Activated CD8-positive, alpha-beta T cell treated with anti-CD3 and anti-CD28 coated beads for 36 hours (primary cell): ENCODE measurements at regions not wholly inside any gene's neighbourhood (a gene's known extent, or its start where the extent isn't known, plus 50 kb on each side); places are given as distances from the start of the nearest gene placed in this dataset.

Source experiments
- ATAC-seq: fragments of 200-7000 bp; cut with Tn5 transposase; one replicate; pipeline ENCODE4 v1.10.0; 2021; ENCODE audit warnings: mild to moderate bottlenecking, moderate library complexity
- CTCF ChIA-PET: fragments of 350-600 bp; sonication (Branson Sonifier 250); formaldehyde crosslinking; loops from one replicate; lab custom pipeline; 2021; ENCODE audit warnings: antibody characterized with exemption; lab: Charles Lee
- POLR2A ChIA-PET: fragments of 350-600 bp; sonication (Branson Sonifier 250); formaldehyde crosslinking; loops from one replicate; lab custom pipeline; 2021; ENCODE audit warnings: antibody characterized with exemption; lab: Charles Lee
- DNase-seq: peaks from one replicate; pipeline ENCODE4 v3.0.0-alpha.2; 2020
- H3K27ac Mint-ChIP-seq: one replicate; pipeline ENCODE4 v1.8.0; 2021; ENCODE audit warnings: mild to moderate bottlenecking, mixed read lengths
- H3K27me3 Mint-ChIP-seq: one replicate; pipeline ENCODE4 v1.8.0; 2021; ENCODE audit warnings: mixed read lengths
- H3K36me3 Mint-ChIP-seq: one replicate; pipeline ENCODE4 v1.8.0; 2021; ENCODE audit warnings: low read depth, mixed read lengths
- H3K4me1 Mint-ChIP-seq: one replicate; pipeline ENCODE4 v1.8.0; 2021; ENCODE audit warnings: low read depth, mixed read lengths
- H3K4me3 Mint-ChIP-seq: one replicate; pipeline ENCODE4 v1.8.0; 2021; ENCODE audit warnings: mild to moderate bottlenecking, moderate library complexity, mixed read lengths
- H3K9me3 Mint-ChIP-seq: one replicate; pipeline ENCODE4 v1.8.0; 2021; ENCODE audit warnings: mixed read lengths
- intact Hi-C: fragments of 100-400 bp; cut with micrococcal nuclease; formaldehyde crosslinking; loops from one replicate; pipeline ENCODE4 v1.10.0; 2022
- TF ChIP-seq, protein P1 (sequence below): fragments of 200-600 bp; IDR thresholded peaks from one replicate; pipeline ENCODE4 v1.8.0; 2022; ENCODE audit warnings: antibody characterized with exemption, mild to moderate bottlenecking

GRCh38 chr5:38039826-38040225 lies 200.0 kb upstream of the GDNF start:
- DNase-seq (no peak), ATAC-seq (no peak)
- Mint-ChIP-seq H3K9me3 (no peaks in the 10 kb centered on the region), H3K27me3 (no peaks in the 10 kb centered on the region), H3K4me3 (no peak overlapping the region), H3K4me1 (no peaks in the 10 kb centered on the region), H3K27ac (no peak overlapping the region), H3K36me3 (no peaks in the 10 kb centered on the region)
- intact Hi-C loops = no loop called here
- TF ChIP-seq, protein P1, sequence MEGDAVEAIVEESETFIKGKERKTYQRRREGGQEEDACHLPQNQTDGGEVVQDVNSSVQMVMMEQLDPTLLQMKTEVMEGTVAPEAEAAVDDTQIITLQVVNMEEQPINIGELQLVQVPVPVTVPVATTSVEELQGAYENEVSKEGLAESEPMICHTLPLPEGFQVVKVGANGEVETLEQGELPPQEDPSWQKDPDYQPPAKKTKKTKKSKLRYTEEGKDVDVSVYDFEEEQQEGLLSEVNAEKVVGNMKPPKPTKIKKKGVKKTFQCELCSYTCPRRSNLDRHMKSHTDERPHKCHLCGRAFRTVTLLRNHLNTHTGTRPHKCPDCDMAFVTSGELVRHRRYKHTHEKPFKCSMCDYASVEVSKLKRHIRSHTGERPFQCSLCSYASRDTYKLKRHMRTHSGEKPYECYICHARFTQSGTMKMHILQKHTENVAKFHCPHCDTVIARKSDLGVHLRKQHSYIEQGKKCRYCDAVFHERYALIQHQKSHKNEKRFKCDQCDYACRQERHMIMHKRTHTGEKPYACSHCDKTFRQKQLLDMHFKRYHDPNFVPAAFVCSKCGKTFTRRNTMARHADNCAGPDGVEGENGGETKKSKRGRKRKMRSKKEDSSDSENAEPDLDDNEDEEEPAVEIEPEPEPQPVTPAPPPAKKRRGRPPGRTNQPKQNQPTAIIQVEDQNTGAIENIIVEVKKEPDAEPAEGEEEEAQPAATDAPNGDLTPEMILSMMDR = no peak
- CTCF ChIA-PET = no interaction called here
- POLR2A ChIA-PET = no interaction called here

DNA sequence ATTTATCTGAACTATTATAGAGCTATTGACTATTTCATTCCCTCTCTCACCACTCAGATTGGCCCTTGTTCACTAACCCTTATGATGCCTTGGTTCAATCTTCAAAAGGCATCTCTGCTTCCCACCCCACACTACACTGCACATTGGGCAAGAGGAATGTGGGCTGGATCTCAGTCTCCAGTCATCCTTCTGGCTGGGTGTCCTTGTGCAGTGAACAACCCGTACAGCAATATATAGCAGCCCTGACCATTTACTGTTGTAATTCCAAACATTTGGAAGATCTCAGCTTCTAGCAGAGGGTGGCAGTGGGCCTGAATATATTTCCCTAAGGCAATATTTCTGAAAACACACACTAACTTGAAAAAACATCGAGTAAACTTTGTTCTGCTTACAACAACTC lies 199.2 kb upstream of the GDNF start:
- POLR2A ChIA-PET = no interaction called here
- H3K4me1 Mint-ChIP-seq = no peaks in the 10 kb centered on the region
- no peaks in the 10 kb centered on the region for H3K36me3 Mint-ChIP-seq
- DNase-seq = no peak
- no peaks in the 10 kb centered on the region for H3K27me3 Mint-ChIP-seq
- no peak overlapping the region for H3K27ac Mint-ChIP-seq
- no peaks in the 10 kb centered on the region for H3K9me3 Mint-ChIP-seq
- TF ChIP-seq, protein P1 = no peak
- no peak overlapping the region for H3K4me3 Mint-ChIP-seq
- CTCF ChIA-PET = no interaction called here
- intact Hi-C loops = no loop called here
- no peak for ATAC-seq

- ATAC-seq (no peak), DNase-seq (no peak)
- ChIA-PET CTCF (no interaction called here), POLR2A (no interaction called here)
- TF ChIP-seq, protein P1 = no peak
- intact Hi-C loops = no loop called here
- Mint-ChIP-seq H3K27me3 (no peaks in the 10 kb centered on the region), H3K27ac (no peak overlapping the region), H3K4me1 (no peaks in the 10 kb centered on the region), H3K9me3 (no peaks in the 10 kb centered on the region), H3K36me3 (no peaks in the 10 kb centered on the region), H3K4me3 (no peak overlapping the region)
Observed at GRCh38 chr5:38036765-38037164, 196.9 kb upstream of the GDNF start.

DNA sequence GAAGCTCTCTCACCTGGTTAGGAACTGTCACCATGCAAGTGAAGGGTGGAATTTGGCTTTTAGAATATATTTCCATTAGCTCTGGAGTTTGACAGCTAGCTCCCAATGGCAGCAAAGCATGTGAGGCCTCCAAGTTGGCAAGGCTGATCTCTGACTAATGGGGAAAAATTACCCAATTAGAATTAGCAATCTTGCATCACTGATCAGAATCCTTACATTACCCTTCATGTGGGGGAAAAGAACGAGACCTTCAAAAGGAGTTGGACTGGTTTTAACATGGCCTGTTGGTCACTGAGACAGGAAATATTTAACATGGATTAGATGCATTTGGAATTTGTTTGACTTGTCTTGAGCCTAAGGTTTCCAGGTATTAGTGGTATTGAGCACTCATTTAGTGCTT lies 192.3 kb upstream of the GDNF start:
- DNase-seq (no peak), ATAC-seq (no peak)
- Mint-ChIP-seq H3K9me3 (no peaks in the 10 kb centered on the region), H3K36me3 (no peaks in the 10 kb centered on the region), H3K27me3 (no peaks in the 10 kb centered on the region), H3K4me1 (no peaks in the 10 kb centered on the region), H3K4me3 (no peak overlapping the region), H3K27ac (no peak overlapping the region)
- ChIA-PET POLR2A (no interaction called here), CTCF (interaction anchor here (1.0 kb wide), 1 partner anchor 28 kb away, joined by 3 read pairs; no protein-coding TSS in a partner anchor)
- intact Hi-C loops = no loop called here
- TF ChIP-seq, protein P1 = no peak

DNA sequence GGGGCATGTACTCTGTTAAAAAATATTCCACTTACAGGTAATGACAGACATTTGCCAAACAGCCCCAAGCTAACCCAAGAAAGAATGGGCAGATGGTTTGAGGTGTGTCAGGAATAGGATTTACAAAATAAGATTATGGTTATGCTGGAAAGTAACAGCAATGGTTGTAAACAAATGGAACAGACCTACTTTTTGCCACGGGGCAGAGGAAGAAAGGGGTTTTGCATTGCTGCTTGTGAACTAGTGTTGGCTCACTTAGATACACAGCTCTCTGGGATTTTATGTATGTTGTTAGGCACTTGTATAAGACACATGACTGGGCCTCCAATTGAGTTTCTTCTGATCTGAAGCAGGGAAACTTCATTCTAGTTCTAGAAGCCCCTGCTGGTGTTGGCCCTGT lies 191.5 kb upstream of the GDNF start:
- DNase-seq (no peak), ATAC-seq (no peak)
- H3K4me1 Mint-ChIP-seq = no peaks in the 10 kb centered on the region
- no peaks in the 10 kb centered on the region for H3K27me3 Mint-ChIP-seq
- ChIA-PET POLR2A (no interaction called here), CTCF (interaction anchor here (1.0 kb wide), 1 partner anchor 28 kb away, joined by 3 read pairs; no protein-coding TSS in a partner anchor)
- TF ChIP-seq, protein P1 = no peak
- H3K4me3 Mint-ChIP-seq = no peak overlapping the region
- intact Hi-C loops = no loop called here
- H3K9me3 Mint-ChIP-seq = no peaks in the 10 kb centered on the region
- H3K27ac Mint-ChIP-seq = no peak overlapping the region
- no peaks in the 10 kb centered on the region for H3K36me3 Mint-ChIP-seq
